ENCODE measurements at regions not wholly inside any gene's neighbourhood (a gene's known extent, or its start where the extent isn't known, plus 50 kb on each side); places are given as distances from the start of the nearest gene placed in this dataset.

GRCh38 chr1:4089421-4090175 is 189.5 kb upstream of the C1orf174 start:
- no peak overlapping the region for H3K4me2 ChIP-seq (ENCODE audit: low read depth, low read length)
- H3K9me3 ChIP-seq (ENCODE audit: control insufficient read depth, insufficient read depth, low read length) = peaks cover 56% of the 10 kb centered on the region
- H2AFZ ChIP-seq (replicated peaks; ENCODE audit: low read length, poor library complexity) = no peak overlapping the region
- H3K27ac ChIP-seq (ENCODE audit: insufficient read depth, low read length) = no peak overlapping the region
- no peak overlapping the region for H3K4ac ChIP-seq (ENCODE audit: low read depth, low read length)
- no peak for ATAC-seq (ENCODE audit: low read depth)
- H4K5ac ChIP-seq (ENCODE audit: low read depth, low read length) = no peak overlapping the region
- no peak overlapping the region for H3K18ac ChIP-seq (ENCODE audit: low read depth, low read length)
- no peak overlapping the region for H2AK9ac ChIP-seq (replicated peaks; ENCODE audit: low read depth, low read length, poor library complexity)
- H3K9ac ChIP-seq (ENCODE audit: low read depth, low read length) = no peak overlapping the region
- no peak overlapping the region for H2BK5ac ChIP-seq (ENCODE audit: low read depth, low read length, poor library complexity, severe bottlenecking)
- no peaks in the 10 kb centered on the region for H3K27me3 ChIP-seq (ENCODE audit: control insufficient read depth, insufficient read depth, low read length)
- ChIA-PET POLR2A (ENCODE audit: unreplicated experiment) (no interaction called here), CTCF (no interaction called here)
- dilution Hi-C loops (cut with HindIII; ENCODE audit: low sequenced_read_pairs, unreplicated experiment) (no loop called here), intact Hi-C loops (cut with micrococcal nuclease) (no loop called here), in situ Hi-C loops (cut with MboI; ENCODE audit: low sequenced_read_pairs) (no loop called here)
- no peaks in the 10 kb centered on the region for H4K20me1 ChIP-seq (ENCODE audit: insufficient read depth, low read length)
- H3K36me3 ChIP-seq (ENCODE audit: control insufficient read depth, insufficient read depth, low read length) = no peaks in the 10 kb centered on the region
- H3K4me1 ChIP-seq (ENCODE audit: control insufficient read depth, insufficient read depth, low read length) = no peaks in the 10 kb centered on the region
- H3K56ac ChIP-seq (ENCODE audit: extremely low read depth, insufficient read depth, low read length) = no peak overlapping the region
- H4K91ac ChIP-seq (ENCODE audit: insufficient read depth, low read depth, low read length) = no peak overlapping the region
- no peaks in the 10 kb centered on the region for H3K9me1 ChIP-seq (ENCODE audit: insufficient read depth, low read length)
- no peak overlapping the region for H3K4me3 ChIP-seq (ENCODE audit: insufficient read depth, low read depth, low read length)
- no peak overlapping the region for H2BK120ac ChIP-seq (ENCODE audit: low read depth, low read length)
- H3K14ac ChIP-seq (replicated peaks; ENCODE audit: low read depth, low read length) = no peak overlapping the region
- TF ChIP-seq CHD1 (IDR thresholded peaks at IDR 0.05; ENCODE audit: low read depth, low read length) (no peak), MXI1 (IDR thresholded peaks at IDR 0.05; ENCODE audit: borderline replicate concordance, low read depth, low read length) (no peak), ELK1 (IDR thresholded peaks at IDR 0.05; ENCODE audit: borderline replicate concordance, low read depth, low read length) (no peak), NFE2L2 (IDR thresholded peaks at IDR 0.05; ENCODE audit: low read depth, low read length) (no peak), POLR2A (IDR thresholded peaks at IDR 0.05; ENCODE audit: low read depth, low read length) (no peak), RCOR1 (IDR thresholded peaks at IDR 0.05; ENCODE audit: insufficient replicate concordance, low read length) (no peak), MAZ (IDR thresholded peaks at IDR 0.05; ENCODE audit: borderline replicate concordance, low read depth, low read length) (no peak), RFX5 (IDR thresholded peaks at IDR 0.05; ENCODE audit: low read depth, low read length) (no peak), MAFK (IDR thresholded peaks at IDR 0.05; ENCODE audit: low read depth, low read length) (no peak), SMC3 (IDR thresholded peaks at IDR 0.05; ENCODE audit: low read depth, low read length) (no peak), CTCF (conservative IDR thresholded peaks at IDR 0.05; ENCODE audit: low read depth, low read length) (no peak), BHLHE40 (IDR thresholded peaks at IDR 0.05; ENCODE audit: low read depth, low read length) (no peak), CEBPB (IDR thresholded peaks at IDR 0.05; ENCODE audit: low read depth, low read length) (no peak), RAD21 (IDR thresholded peaks at IDR 0.05; ENCODE audit: low read length) (no peak), FOS (IDR thresholded peaks at IDR 0.05; ENCODE audit: low read depth, low read length) (no peak), USF2 (IDR thresholded peaks at IDR 0.05; ENCODE audit: low read depth, low read length) (no peak)
- no peaks in the 10 kb centered on the region for H3K79me1 ChIP-seq (ENCODE audit: low read depth in 1 of 2, low read length in 2 of 2)
- no peak overlapping the region for H2AK5ac ChIP-seq (ENCODE audit: low read depth, low read length)
- DNase-seq = no peak
- no peak overlapping the region for H2BK20ac ChIP-seq (ENCODE audit: low read depth, low read length)
- H2BK15ac ChIP-seq (ENCODE audit: low read depth, low read length) = no peak overlapping the region
- no peak overlapping the region for H4K8ac ChIP-seq (ENCODE audit: low read depth in 2 of 2, low read length in 2 of 2)
- no TSS peak for BruUV-seq (replicated peaks)
- no peak overlapping the region for H3K23ac ChIP-seq (ENCODE audit: low read depth, low read length)
- WGBS, 2 experiments (ENCODE audit: extremely low coverage in 2 of 2, insufficient read length in 1 of 2) = 79% methylated on average over 7 of the region's 15 CpGs; no CpG with 5 or more reads in 1 of the 2 experiments
